ENCODE measurements at regions not wholly inside any gene's neighbourhood (a gene's known extent, or its start where the extent isn't known, plus 50 kb on each side); places are given as distances from the start of the nearest gene placed in this dataset.
"Not testable (repeated sequence)": the region's sequence is repeated elsewhere in the genome, so short reads cannot be mapped to it uniquely, and the experiment has no call there.

GRCh38 chr2:219870041-219870440 lies 242.6 kb downstream of the SLC4A3 start:
- POLR2A ChIA-PET, result interaction anchor here (1.1 kb wide), 1 partner anchor 9 kb away, joined by 3 read pairs; no protein-coding TSS in a partner anchor
- Mint-ChIP-seq H3K4me1 (ENCODE audit: insufficient read depth, unreplicated experiment) (no peaks in the 10 kb centered on the region), H3K9me3 (ENCODE audit: unreplicated experiment) (no peaks in the 10 kb centered on the region), H3K4me3 (ENCODE audit: unreplicated experiment) (no peak overlapping the region), H3K36me3 (ENCODE audit: insufficient read depth, unreplicated experiment) (peaks cover 5% of the 10 kb centered on the region), H3K27me3 (ENCODE audit: insufficient read depth, unreplicated experiment) (no peaks in the 10 kb centered on the region), H3K27ac (ENCODE audit: low read depth, unreplicated experiment) (no peak overlapping the region)
- intact Hi-C loops (cut with micrococcal nuclease), result no loop called here
- CTCF ChIA-PET, result interaction anchor here (0.6 to 0.9 kb wide), 2 partner anchors 10 to 323 kb away, joined by 3 read pairs; no protein-coding TSS in a partner anchor
- BruUV-seq (replicated peaks), result no TSS peak
- no peak for TF ChIP-seq CTCF (IDR thresholded peaks at IDR 0.05; ENCODE audit: unreplicated experiment)
- peak; percentile 32 for DNase-seq (ENCODE audit: unreplicated experiment)

- no peak overlapping the region for H3K27ac Mint-ChIP-seq (ENCODE audit: low read depth, unreplicated experiment)
- H3K4me3 Mint-ChIP-seq (ENCODE audit: unreplicated experiment), result no peak overlapping the region
- H3K9me3 Mint-ChIP-seq (ENCODE audit: unreplicated experiment), result no peaks in the 10 kb centered on the region
- H3K4me1 Mint-ChIP-seq (ENCODE audit: insufficient read depth, unreplicated experiment), result no peaks in the 10 kb centered on the region
- H3K27me3 Mint-ChIP-seq (ENCODE audit: insufficient read depth, unreplicated experiment), result no peaks in the 10 kb centered on the region
- intact Hi-C loops (cut with micrococcal nuclease), result no loop called here
- DNase-seq (ENCODE audit: unreplicated experiment), result no peak
- peaks cover 5% of the 10 kb centered on the region for H3K36me3 Mint-ChIP-seq (ENCODE audit: insufficient read depth, unreplicated experiment)
- no TSS peak for BruUV-seq (replicated peaks)
- no peak for TF ChIP-seq CTCF (IDR thresholded peaks at IDR 0.05; ENCODE audit: unreplicated experiment)
- ChIA-PET CTCF (interaction anchor here (1.2 kb wide), 1 partner anchor 34 kb away, joined by 5 read pairs; no protein-coding TSS in a partner anchor), POLR2A (no interaction called here)
Observed at GRCh38 chr2:219871351-219871750, 243.9 kb downstream of the SLC4A3 start.

- H3K27ac Mint-ChIP-seq (ENCODE audit: low read depth, unreplicated experiment), result no peak overlapping the region
- no peaks in the 10 kb centered on the region for H3K4me1 Mint-ChIP-seq (ENCODE audit: insufficient read depth, unreplicated experiment)
- no TSS peak for BruUV-seq (replicated peaks)
- CTCF ChIA-PET, result no interaction called here
- peaks cover 5% of the 10 kb centered on the region for H3K36me3 Mint-ChIP-seq (ENCODE audit: insufficient read depth, unreplicated experiment)
- H3K4me3 Mint-ChIP-seq (ENCODE audit: unreplicated experiment), result no peak overlapping the region
- no peaks in the 10 kb centered on the region for H3K9me3 Mint-ChIP-seq (ENCODE audit: unreplicated experiment)
- TF ChIP-seq CTCF (IDR thresholded peaks at IDR 0.05; ENCODE audit: unreplicated experiment), result no peak
- no peaks in the 10 kb centered on the region for H3K27me3 Mint-ChIP-seq (ENCODE audit: insufficient read depth, unreplicated experiment)
- no peak for DNase-seq (ENCODE audit: unreplicated experiment)
- POLR2A ChIA-PET, result no interaction called here
- intact Hi-C loops (cut with micrococcal nuclease), result no loop called here
Observed at GRCh38 chr2:219875036-219875435, 247.6 kb downstream of the SLC4A3 start.

- H3K4me3 Mint-ChIP-seq (ENCODE audit: unreplicated experiment); CTCF ChIA-PET; H3K27me3 Mint-ChIP-seq (ENCODE audit: insufficient read depth, unreplicated experiment); H3K27ac Mint-ChIP-seq (ENCODE audit: low read depth, unreplicated experiment); DNase-seq (ENCODE audit: unreplicated experiment); intact Hi-C loops (cut with micrococcal nuclease); H3K36me3 Mint-ChIP-seq (ENCODE audit: insufficient read depth, unreplicated experiment); H3K9me3 Mint-ChIP-seq (ENCODE audit: unreplicated experiment); H3K4me1 Mint-ChIP-seq (ENCODE audit: insufficient read depth, unreplicated experiment); BruUV-seq (replicated peaks); POLR2A ChIA-PET: not testable (repeated sequence)
Observed at GRCh38 chr2:219875986-219876385, 248.6 kb downstream of the SLC4A3 start.

DNA sequence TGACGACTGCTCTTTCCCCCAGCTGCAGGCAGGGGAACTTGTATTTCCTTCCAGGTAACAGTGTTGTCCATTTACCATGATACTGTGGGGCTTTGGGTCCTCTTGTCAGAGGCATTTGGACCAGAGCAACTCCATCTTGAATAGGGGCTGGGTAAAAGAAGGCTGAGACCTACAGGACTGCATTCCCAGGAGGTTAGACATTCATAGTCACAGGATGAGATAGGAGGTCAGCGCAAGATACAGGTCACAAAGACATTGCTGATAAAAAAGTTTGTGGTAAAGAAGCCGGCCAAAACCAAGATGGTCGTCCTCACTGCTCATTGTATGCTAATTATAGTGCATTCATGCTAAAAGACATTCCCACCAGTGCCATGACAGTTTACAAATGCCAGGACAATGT lies 249.5 kb downstream of the SLC4A3 start:
- peaks cover 4% of the 10 kb centered on the region for H3K36me3 Mint-ChIP-seq (ENCODE audit: insufficient read depth, unreplicated experiment)
- no peak overlapping the region for H3K4me3 Mint-ChIP-seq (ENCODE audit: unreplicated experiment)
- no TSS peak for BruUV-seq (replicated peaks)
- DNase-seq (ENCODE audit: unreplicated experiment), result no peak
- no peaks in the 10 kb centered on the region for H3K27me3 Mint-ChIP-seq (ENCODE audit: insufficient read depth, unreplicated experiment)
- ChIA-PET CTCF (no interaction called here), POLR2A (interaction anchor here (0.8 to 1.4 kb wide), 2 partner anchors 9 to 40 kb away, joined by 3 read pairs; no protein-coding TSS in a partner anchor)
- intact Hi-C loops (cut with micrococcal nuclease), result no loop called here
- H3K4me1 Mint-ChIP-seq (ENCODE audit: insufficient read depth, unreplicated experiment), result no peaks in the 10 kb centered on the region
- H3K9me3 Mint-ChIP-seq (ENCODE audit: unreplicated experiment), result no peaks in the 10 kb centered on the region
- H3K27ac Mint-ChIP-seq (ENCODE audit: low read depth, unreplicated experiment), result no peak overlapping the region
- TF ChIP-seq CTCF (IDR thresholded peaks at IDR 0.05; ENCODE audit: unreplicated experiment), result no peak
